Peyer's patch (tissue), 4 donors: ENCODE measurements at regions not wholly inside any gene's neighbourhood (a gene's known extent, or its start where the extent isn't known, plus 50 kb on each side); places are given as distances from the start of the nearest gene placed in this dataset.

Experiments used
- POLR2A ChIP-seq, 2 donors: fragments of 450-650 bp; IDR thresholded peaks; one replicate each; pipeline ENCODE4 v1.5.1; 2017; ENCODE audit warnings: antibody characterized with exemption in 2 of 2, mild to moderate bottlenecking in 2 of 2, moderate library complexity in 2 of 2
- TF ChIP-seq, protein P1 (sequence below), 6 experiments: fragments of 450-650 bp in 4 of 6; fragments of 200-600 bp in 2 of 6; sonication (generic) in 1 of 6; IDR thresholded peaks; one replicate each; pipeline ENCODE4 v1.5.1; 2017 to 2019; ENCODE audit warnings: antibody characterized with exemption in 6 of 6, mild to moderate bottlenecking in 3 of 6, moderate library complexity in 1 of 6

DNA sequence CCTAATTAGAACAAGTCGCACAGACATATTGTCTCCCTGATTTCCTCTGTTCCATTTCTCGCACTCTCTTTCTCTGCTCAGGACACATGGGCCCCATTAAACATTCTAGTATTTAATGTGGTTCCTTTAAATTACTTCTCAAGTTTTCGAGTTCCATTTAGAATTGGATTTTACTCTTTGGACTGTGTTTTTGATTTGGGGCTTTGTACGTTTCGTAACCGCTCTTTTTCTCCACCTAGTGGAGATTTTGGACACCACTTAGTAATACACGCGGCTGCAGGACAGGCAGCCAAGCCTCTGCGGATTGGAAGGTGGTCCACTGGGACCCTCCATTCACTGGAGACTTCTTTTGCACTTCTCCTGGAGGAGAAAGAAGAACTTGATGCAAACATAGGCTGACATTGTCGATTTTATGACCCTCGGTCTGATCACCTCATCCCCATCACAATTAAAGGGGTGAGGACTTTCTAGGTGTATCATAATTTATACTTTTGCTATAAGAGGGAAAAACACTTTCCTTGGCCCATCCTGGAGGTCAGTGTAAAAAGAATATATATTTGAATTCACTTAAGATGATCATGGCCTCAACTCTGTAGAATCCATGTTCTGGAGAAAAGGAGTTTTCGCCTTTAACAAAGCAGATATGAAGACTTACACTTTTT is 85.7 kb downstream of the NOG start:
- TF ChIP-seq, protein P1, sequence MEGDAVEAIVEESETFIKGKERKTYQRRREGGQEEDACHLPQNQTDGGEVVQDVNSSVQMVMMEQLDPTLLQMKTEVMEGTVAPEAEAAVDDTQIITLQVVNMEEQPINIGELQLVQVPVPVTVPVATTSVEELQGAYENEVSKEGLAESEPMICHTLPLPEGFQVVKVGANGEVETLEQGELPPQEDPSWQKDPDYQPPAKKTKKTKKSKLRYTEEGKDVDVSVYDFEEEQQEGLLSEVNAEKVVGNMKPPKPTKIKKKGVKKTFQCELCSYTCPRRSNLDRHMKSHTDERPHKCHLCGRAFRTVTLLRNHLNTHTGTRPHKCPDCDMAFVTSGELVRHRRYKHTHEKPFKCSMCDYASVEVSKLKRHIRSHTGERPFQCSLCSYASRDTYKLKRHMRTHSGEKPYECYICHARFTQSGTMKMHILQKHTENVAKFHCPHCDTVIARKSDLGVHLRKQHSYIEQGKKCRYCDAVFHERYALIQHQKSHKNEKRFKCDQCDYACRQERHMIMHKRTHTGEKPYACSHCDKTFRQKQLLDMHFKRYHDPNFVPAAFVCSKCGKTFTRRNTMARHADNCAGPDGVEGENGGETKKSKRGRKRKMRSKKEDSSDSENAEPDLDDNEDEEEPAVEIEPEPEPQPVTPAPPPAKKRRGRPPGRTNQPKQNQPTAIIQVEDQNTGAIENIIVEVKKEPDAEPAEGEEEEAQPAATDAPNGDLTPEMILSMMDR (IDR thresholded peaks at IDR 0.05), result peak in 5 of 6 experiments; percentile 18 to 41 (median 32)
- TF ChIP-seq POLR2A (IDR thresholded peaks at IDR 0.05), result no peak
